H1 (cell line): ENCODE measurements at regions not wholly inside any gene's neighbourhood (a gene's known extent, or its start where the extent isn't known, plus 50 kb on each side); places are given as distances from the start of the nearest gene placed in this dataset.

Experiments
- CTCF ChIA-PET: fragments of 300-600 bp; sonication (Branson Sonifier 250); formaldehyde crosslinking; loops from one replicate; lab custom pipeline; 2021; ENCODE audit not compliant: partially characterized antibody; lab: Charles Lee
- POLR2A ChIA-PET: fragments of 300-600 bp; sonication (Branson Sonifier 250); formaldehyde crosslinking; loops from one replicate; lab custom pipeline; 2021; ENCODE audit warnings: inconsistent platforms; ENCODE audit not compliant: partially characterized antibody; lab: Charles Lee
- DNase-seq, 2 experiments: peaks; one replicate each; pipeline versions ENCODE4 v3.0.0 to v3.0.0-alpha.2; 2010 to 2022; ENCODE audit warnings: low spot score in 2 of 2, low read depth in 1 of 2, mixed read lengths in 1 of 2
- FAIRE-seq: peaks from 2 replicates; lab custom pipeline; 2011; peaks lifted over from hg19 to GRCh38; lab: Jason Lieb, UNC
- H2AFZ ChIP-seq: 2 replicates; pipeline ENCODE4 v1.8.1; 2012; ENCODE audit warnings: low read length, inconsistent platforms
- H2AK5ac ChIP-seq: 2 replicates; pipeline ENCODE4 v1.6.1; 2013; ENCODE audit warnings: low read depth, low read length
- H2BK120ac ChIP-seq: replicated peaks from 2 replicates; pipeline ENCODE3; 2013; ENCODE audit warnings: low read depth, low read length, inconsistent platforms
- H2BK12ac ChIP-seq: 2 replicates; pipeline ENCODE4 v1.6.1; 2013; ENCODE audit warnings: low read depth, low read length
- H2BK15ac ChIP-seq: 2 replicates; pipeline ENCODE4 v1.6.1; 2013; ENCODE audit warnings: low read length
- H2BK20ac ChIP-seq: 2 replicates; pipeline ENCODE4 v1.6.1; 2013; ENCODE audit warnings: low read length
- H2BK5ac ChIP-seq: 2 replicates; pipeline ENCODE4 v1.6.1; 2013; ENCODE audit warnings: low read depth, low read length
- H3K14ac ChIP-seq: 2 replicates; pipeline ENCODE4 v1.6.1; 2013; ENCODE audit warnings: inconsistent platforms; ENCODE audit not compliant: insufficient read length
- H3K18ac ChIP-seq: 2 replicates; pipeline ENCODE4 v1.6.1; 2013; ENCODE audit warnings: low read length; ENCODE audit errors: extremely low read depth
- H3K23ac ChIP-seq: 2 replicates; pipeline ENCODE4 v1.6.1; 2013; ENCODE audit warnings: inconsistent platforms; ENCODE audit not compliant: insufficient read length
- H3K23me2 ChIP-seq: 2 replicates; pipeline ENCODE4 v1.6.1; 2013; ENCODE audit warnings: low read depth, low read length
- H3K27ac ChIP-seq: 2 replicates; pipeline ENCODE4 v1.6.1; 2011; ENCODE audit warnings: low read depth, low read length, inconsistent platforms
- H3K27me3 ChIP-seq, 4 experiments: replicated peaks in 1 of 4; 1 replicate in 1 of 4; 2 replicates in 3 of 4; pipeline versions ENCODE4 v1.6.1 to v1.8.1; 2011 to 2013; ENCODE audit warnings: low read length in 3 of 4, mild to moderate bottlenecking in 3 of 4, inconsistent platforms in 2 of 4, mixed read lengths in 2 of 4, moderate library complexity in 1 of 4; ENCODE audit not compliant: control insufficient read depth in 3 of 4, insufficient read depth in 3 of 4; ENCODE audit errors: extremely low read depth in 1 of 4
- H3K36me3 ChIP-seq, 4 experiments: 2 replicates each; pipeline versions ENCODE4 v1.6.1 to v1.8.1; 2011 to 2013; ENCODE audit warnings: mild to moderate bottlenecking in 4 of 4, low read length in 3 of 4, moderate library complexity in 2 of 4, control low read depth in 1 of 4, inconsistent platforms in 1 of 4; ENCODE audit not compliant: insufficient read depth in 4 of 4, control insufficient read depth in 2 of 4
- H3K4ac ChIP-seq: replicated peaks from 2 replicates; pipeline ENCODE3; 2013; ENCODE audit warnings: low read length, low read depth, mixed read lengths, inconsistent platforms; ENCODE audit not compliant: insufficient read length
- H3K4me1 ChIP-seq, 4 experiments: replicated peaks in 1 of 4; 1 replicate in 1 of 4; 2 replicates in 3 of 4; pipeline versions ENCODE4 v1.6.1 to v1.8.1; 2011 to 2013; ENCODE audit warnings: low read length in 3 of 4, inconsistent platforms in 2 of 4, mixed read lengths in 1 of 4; ENCODE audit not compliant: insufficient read depth in 4 of 4, control insufficient read depth in 3 of 4
- H3K4me2 ChIP-seq, 2 experiments: 2 replicates each; pipeline versions ENCODE4 v1.6.1 to v1.8.1; 2011 to 2013; ENCODE audit warnings: low read depth in 2 of 2, low read length in 2 of 2, control low read depth in 1 of 2, inconsistent platforms in 1 of 2, mild to moderate bottlenecking in 1 of 2; ENCODE audit not compliant: insufficient read depth in 1 of 2
- H3K4me3 ChIP-seq, 4 experiments: fragments of 200-600, 300-600 bp in 1 of 4; sonication (generic), shearing (Covaris generic), sonication (Bioruptor Twin) in 1 of 4; 2 replicates each; pipeline versions ENCODE4 v1.5.1 to v1.8.1; 2011 to 2016; ENCODE audit warnings: low read length in 4 of 4, low read depth in 3 of 4, control low read depth in 2 of 4, inconsistent platforms in 2 of 4, mild to moderate bottlenecking in 2 of 4, mixed read lengths in 1 of 4, moderate library complexity in 1 of 4; ENCODE audit not compliant: insufficient read depth in 2 of 4; ENCODE audit errors: extremely low read depth in 1 of 4
- H3K56ac ChIP-seq: replicated peaks from 2 replicates; pipeline ENCODE3; 2013; ENCODE audit warnings: low read depth, mild to moderate bottlenecking, mixed read lengths, low read length, inconsistent platforms; ENCODE audit not compliant: insufficient read length
- H3K79me1 ChIP-seq: 2 replicates; pipeline ENCODE4 v1.6.1; 2013; ENCODE audit warnings: low read depth, low read length, control low read depth
- H3K79me2 ChIP-seq, 2 experiments: 2 replicates each; pipeline versions ENCODE4 v1.6.1 to v1.8.1; 2012 to 2013; ENCODE audit warnings: low read length in 2 of 2, mild to moderate bottlenecking in 2 of 2, inconsistent platforms in 1 of 2; ENCODE audit not compliant: insufficient read depth in 2 of 2, control insufficient read depth in 1 of 2
- H3K9ac ChIP-seq, 4 experiments: replicated peaks in 1 of 4; 1 replicate in 1 of 4; 2 replicates in 3 of 4; pipeline versions ENCODE4 v1.6.1 to v1.8.1; 2011 to 2013; ENCODE audit warnings: low read depth in 3 of 4, low read length in 3 of 4, control low read depth in 2 of 4, mild to moderate bottlenecking in 2 of 4, moderate library complexity in 2 of 4, inconsistent platforms in 1 of 4; ENCODE audit errors: extremely low read depth in 1 of 4
- H3K9me3 ChIP-seq, 2 experiments: 2 replicates each; pipeline versions ENCODE4 v1.6.1 to v1.8.1; 2012 to 2013; ENCODE audit warnings: mild to moderate bottlenecking in 2 of 2, moderate library complexity in 2 of 2, control low read depth in 1 of 2, inconsistent platforms in 1 of 2, low read depth in 1 of 2, low read length in 1 of 2, mixed read lengths in 1 of 2; ENCODE audit not compliant: insufficient read depth in 2 of 2
- H4K20me1 ChIP-seq, 2 experiments: replicated peaks in 1 of 2; 2 replicates each; pipeline versions ENCODE3 to v1.8.1; 2011 to 2013; ENCODE audit warnings: inconsistent platforms in 2 of 2, low read length in 2 of 2, mild to moderate bottlenecking in 1 of 2; ENCODE audit not compliant: insufficient read depth in 2 of 2, control insufficient read depth in 1 of 2
- H4K5ac ChIP-seq: 2 replicates; pipeline ENCODE4 v1.6.1; 2013; ENCODE audit warnings: low read length, low read depth, mixed read lengths, inconsistent platforms; ENCODE audit not compliant: insufficient read length
- H4K8ac ChIP-seq: 2 replicates; pipeline ENCODE4 v1.8.0; 2013; ENCODE audit warnings: mild to moderate bottlenecking, moderate library complexity, low read length, inconsistent platforms; ENCODE audit not compliant: insufficient read depth; ENCODE audit errors: extremely low read depth
- H4K91ac ChIP-seq: replicated peaks from 2 replicates; pipeline ENCODE3; 2013; ENCODE audit warnings: low read length, mixed read lengths, inconsistent platforms; ENCODE audit not compliant: insufficient read length
- BACH1 ChIP-seq: IDR thresholded peaks from 2 replicates; pipeline ENCODE4 v1.6.1; 2012; ENCODE audit warnings: low read length, improper control_type of control experiment
- BCL11A ChIP-seq, 2 experiments: IDR thresholded peaks; one replicate each; pipeline ENCODE4 v1.6.1; 2011; ENCODE audit warnings: low read depth in 2 of 2, low read length in 2 of 2, mild to moderate bottlenecking in 2 of 2
- CBX5 ChIP-seq: fragments of 300-800, 300-1000 bp; sonication (generic); IDR thresholded peaks from 2 replicates; pipeline ENCODE4 v1.7.1; 2016; ENCODE audit warnings: antibody characterized with exemption, low read length, low read depth
- CEBPB ChIP-seq: IDR thresholded peaks from 2 replicates; pipeline ENCODE4 v1.6.1; 2012; ENCODE audit warnings: low read depth, low read length
- CREB1 ChIP-seq: IDR thresholded peaks from 2 replicates; pipeline ENCODE4 v1.6.1; 2012; ENCODE audit warnings: inconsistent platforms
- JUN ChIP-seq: IDR thresholded peaks from 2 replicates; pipeline ENCODE4 v1.6.1; 2011; ENCODE audit warnings: low read depth, mild to moderate bottlenecking, improper control_type of control experiment, low read length
- KDM5A ChIP-seq: fragments of 200-600 bp; IDR thresholded peaks from 2 replicates; pipeline ENCODE4 v1.7.1; 2012; ENCODE audit warnings: mild to moderate bottlenecking, low read length, inconsistent platforms, mixed read lengths
- NRF1 ChIP-seq: IDR thresholded peaks from 2 replicates; pipeline ENCODE4 v1.6.1; 2011; ENCODE audit warnings: mild to moderate bottlenecking, low read depth, low read length, improper control_type of control experiment
- SAP30 ChIP-seq: fragments of 300-600 bp; sonication (generic); IDR thresholded peaks from 2 replicates; pipeline ENCODE4 v1.7.1; 2012; ENCODE audit warnings: low read length, moderate library complexity, mild to moderate bottlenecking, inconsistent platforms; ENCODE audit not compliant: insufficient read depth, insufficient replicate concordance
- SP1 ChIP-seq: IDR thresholded peaks from 2 replicates; pipeline ENCODE4 v1.6.1; 2011; ENCODE audit warnings: low read depth, low read length
- SUZ12 ChIP-seq: fragments of 200-600 bp; sonication (generic); IDR thresholded peaks from 2 replicates; pipeline ENCODE4 v1.6.1; 2012; ENCODE audit warnings: mild to moderate bottlenecking, inconsistent platforms, low read length, moderate library complexity, mixed read lengths
- YY1 ChIP-seq: IDR thresholded peaks from 2 replicates; pipeline ENCODE4 v1.6.1; 2011; ENCODE audit warnings: low read depth, mild to moderate bottlenecking, low read length
- WGBS, 2 experiments: shearing (Covaris generic) in 1 of 2; methylation state at CpG; one replicate each; pipeline versions ENCODE4 v1.1.6 to v1.1.7; 2013 to 2015; ENCODE audit warnings: low lambda C conversion rate in 2 of 2, mixed read lengths in 2 of 2, inconsistent platforms in 1 of 2, low coverage in 1 of 2, missing lambda C conversion rate in 1 of 2; ENCODE audit not compliant: insufficient replicate concordance in 2 of 2, insufficient coverage in 1 of 2, insufficient read length in 1 of 2; ENCODE audit errors: extremely low coverage in 1 of 2, missing lambda C conversion rate in 1 of 2; 5-methylcytosine and 5-hydroxymethylcytosine counted together
- TF ChIP-seq, protein P1 (sequence below), 3 experiments: IDR thresholded peaks; 1 replicate in 2 of 3; 2 replicates in 1 of 3; pipeline versions ENCODE4 v1.5.1 to v1.6.1; 2011; ENCODE audit warnings: low read length in 3 of 3, mild to moderate bottlenecking in 3 of 3, inconsistent platforms in 2 of 3, low read depth in 1 of 3, moderate library complexity in 1 of 3; ENCODE audit not compliant: insufficient read depth in 1 of 3; ENCODE audit errors: control extremely low read depth in 1 of 3

- H2BK12ac ChIP-seq = no peak overlapping the region
- DNase-seq (no peak), FAIRE-seq (no peak)
- no peak overlapping the region for H4K8ac ChIP-seq
- H4K5ac ChIP-seq = no peak overlapping the region
- H2BK5ac ChIP-seq = no peak overlapping the region
- no peak overlapping the region for H2BK120ac ChIP-seq
- H3K79me2 ChIP-seq = no peaks in the 10 kb centered on the region
- 95% methylated on average over 6 of the region's 6 CpGs; no CpG with 5 or more reads in 1 of the 2 experiments for WGBS, 2 experiments
- H3K9me3 ChIP-seq = no peaks in the 10 kb centered on the region
- no peak overlapping the region for H2AK5ac ChIP-seq
- no peaks in the 10 kb centered on the region for H3K36me3 ChIP-seq
- CTCF ChIA-PET = interaction anchor here (1.1 to 1.2 kb wide), 2 partner anchors 10 to 13 kb away, joined by 3 to 4 read pairs; no protein-coding TSS in a partner anchor
- H3K79me1 ChIP-seq = no peaks in the 10 kb centered on the region
- no peak overlapping the region for H2BK15ac ChIP-seq
- no peak overlapping the region for H3K4me3 ChIP-seq
- no peak overlapping the region for H4K91ac ChIP-seq
- no peaks in the 10 kb centered on the region for H3K23me2 ChIP-seq
- H3K18ac ChIP-seq = no peak overlapping the region
- no peak overlapping the region for H3K27ac ChIP-seq
- no peak overlapping the region for H3K4me2 ChIP-seq
- H3K27me3 ChIP-seq = no peaks in the 10 kb centered on the region
- POLR2A ChIA-PET = no interaction called here
- H3K4ac ChIP-seq = no peak overlapping the region
- H3K14ac ChIP-seq = no peak overlapping the region
- H4K20me1 ChIP-seq = no peaks in the 10 kb centered on the region
- no peak overlapping the region for H3K56ac ChIP-seq
- no peak overlapping the region for H3K23ac ChIP-seq
- H3K4me1 ChIP-seq = no peaks in the 10 kb centered on the region; a peak in 1 of 7 replicates
- H3K9ac ChIP-seq = no peak overlapping the region
- H2BK20ac ChIP-seq = no peak overlapping the region
- H2AFZ ChIP-seq = no peak overlapping the region
- TF ChIP-seq NRF1 (no peak), CREB1 (no peak), CEBPB (no peak), YY1 (no peak), SP1 (no peak), SAP30 (no peak), JUN (no peak), KDM5A (no peak), BCL11A (IDR thresholded peaks at IDR 0.05; ENCODE audit: low read depth in 2 of 2, low read length in 2 of 2) (no peak), BACH1 (no peak), CBX5 (no peak), SUZ12 (no peak)
- TF ChIP-seq, protein P1, sequence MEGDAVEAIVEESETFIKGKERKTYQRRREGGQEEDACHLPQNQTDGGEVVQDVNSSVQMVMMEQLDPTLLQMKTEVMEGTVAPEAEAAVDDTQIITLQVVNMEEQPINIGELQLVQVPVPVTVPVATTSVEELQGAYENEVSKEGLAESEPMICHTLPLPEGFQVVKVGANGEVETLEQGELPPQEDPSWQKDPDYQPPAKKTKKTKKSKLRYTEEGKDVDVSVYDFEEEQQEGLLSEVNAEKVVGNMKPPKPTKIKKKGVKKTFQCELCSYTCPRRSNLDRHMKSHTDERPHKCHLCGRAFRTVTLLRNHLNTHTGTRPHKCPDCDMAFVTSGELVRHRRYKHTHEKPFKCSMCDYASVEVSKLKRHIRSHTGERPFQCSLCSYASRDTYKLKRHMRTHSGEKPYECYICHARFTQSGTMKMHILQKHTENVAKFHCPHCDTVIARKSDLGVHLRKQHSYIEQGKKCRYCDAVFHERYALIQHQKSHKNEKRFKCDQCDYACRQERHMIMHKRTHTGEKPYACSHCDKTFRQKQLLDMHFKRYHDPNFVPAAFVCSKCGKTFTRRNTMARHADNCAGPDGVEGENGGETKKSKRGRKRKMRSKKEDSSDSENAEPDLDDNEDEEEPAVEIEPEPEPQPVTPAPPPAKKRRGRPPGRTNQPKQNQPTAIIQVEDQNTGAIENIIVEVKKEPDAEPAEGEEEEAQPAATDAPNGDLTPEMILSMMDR (IDR thresholded peaks at IDR 0.05; ENCODE audit: control extremely low read depth in 1 of 3, insufficient read depth in 1 of 3, low read depth in 1 of 3, low read length in 3 of 3) = no peak
These were observed 176.0 kb upstream of the PITRM1 start for GRCh38 chr10:3348564-3348963.
